AG09309 (cell line): ENCODE measurements at regions not wholly inside any gene's neighbourhood (a gene's known extent, or its start where the extent isn't known, plus 50 kb on each side); places are given as distances from the start of the nearest gene placed in this dataset.
"Not testable (repeated sequence)": the region's sequence is repeated elsewhere in the genome, so short reads cannot be mapped to it uniquely, and the experiment has no call there.

Source experiments
- DNase-seq: peaks from one replicate; pipeline ENCODE4 v3.0.0-alpha.2; 2010; ENCODE audit warnings: low read depth
- H3K4me3 ChIP-seq: 2 replicates; pipeline ENCODE4 v1.5.1; 2011; ENCODE audit warnings: mild to moderate bottlenecking, low read depth, low read length, moderate library complexity; ENCODE audit not compliant: control insufficient read depth
- CTCF ChIP-seq: IDR thresholded peaks from 2 replicates; pipeline ENCODE4 v1.5.1; 2011; ENCODE audit warnings: mild to moderate bottlenecking, low read depth, low read length, inconsistent platforms; ENCODE audit not compliant: insufficient read depth, control insufficient read depth; ENCODE audit errors: missing control alignments

- no peak for DNase-seq
- no peak for TF ChIP-seq CTCF
- H3K4me3 ChIP-seq: no peak overlapping the region
Observed at GRCh38 chr2:184190725-184191124, 407.6 kb upstream of the ZNF804A start.

GRCh38 chr2:184192649-184193048 is 405.7 kb upstream of the ZNF804A start:
- no peak overlapping the region for H3K4me3 ChIP-seq
- no peak for TF ChIP-seq CTCF
- DNase-seq: no peak

- TF ChIP-seq CTCF: no peak
- H3K4me3 ChIP-seq: no peak overlapping the region
- no peak for DNase-seq
Observed at GRCh38 chr2:184197413-184197812, 400.9 kb upstream of the ZNF804A start.

- H3K4me3 ChIP-seq, DNase-seq: not testable (repeated sequence)
Observed at GRCh38 chr2:184198791-184199190, 399.5 kb upstream of the ZNF804A start.

GRCh38 chr2:184199274-184199673 is 399.1 kb upstream of the ZNF804A start:
- no peak overlapping the region for H3K4me3 ChIP-seq
- no peak for DNase-seq
- no peak for TF ChIP-seq CTCF

GRCh38 chr2:184201246-184201645 is 397.1 kb upstream of the ZNF804A start:
- no peak for DNase-seq
- no peak overlapping the region for H3K4me3 ChIP-seq
- no peak for TF ChIP-seq CTCF

GRCh38 chr2:184203661-184204060 is 394.7 kb upstream of the ZNF804A start:
- no peak for TF ChIP-seq CTCF
- H3K4me3 ChIP-seq: no peak overlapping the region

GRCh38 chr2:184205048-184205596 is 393.2 kb upstream of the ZNF804A start:
- DNase-seq: no peak
- TF ChIP-seq CTCF: no peak
- no peak overlapping the region for H3K4me3 ChIP-seq

More at GRCh38 chr2:184203661-184204060, 394.7 kb upstream of the ZNF804A start:
- no peak for DNase-seq
